HG03565 (cell line): ENCODE measurements at regions not wholly inside any gene's neighbourhood (a gene's known extent, or its start where the extent isn't known, plus 50 kb on each side); places are given as distances from the start of the nearest gene placed in this dataset.

Experiments used
- ATAC-seq: cut with Tn5 transposase; IDR thresholded peaks from one replicate; pipeline ENCODE4 v1.9.1; 2021; ENCODE audit warnings: mild to moderate bottlenecking, moderate library complexity; ENCODE audit not compliant: unreplicated experiment

GRCh38 chr6:114514170-114514569, 171.3 kb upstream of the HS3ST5 start:
- ATAC-seq: no peak

- no peak for ATAC-seq
These were observed 128.6 kb upstream of the HS3ST5 start for GRCh38 chr6:114471450-114471849.

- no peak for ATAC-seq
These were observed 125.1 kb upstream of the HS3ST5 start for GRCh38 chr6:114467931-114468330.

- no peak for ATAC-seq
These were observed 122.7 kb upstream of the HS3ST5 start for GRCh38 chr6:114465511-114465910.

- ATAC-seq: no peak
These were observed 111.0 kb upstream of the HS3ST5 start for GRCh38 chr6:114453737-114454276.

- no peak for ATAC-seq
These were observed 110.1 kb upstream of the HS3ST5 start for GRCh38 chr6:114452785-114453401.

GRCh38 chr6:114450631-114451030, 107.8 kb upstream of the HS3ST5 start:
- no peak for ATAC-seq

- no peak for ATAC-seq
These were observed 106.8 kb upstream of the HS3ST5 start for GRCh38 chr6:114449659-114450058.

GRCh38 chr6:114446342-114446741, 103.5 kb upstream of the HS3ST5 start:
- no peak for ATAC-seq

GRCh38 chr6:114445846-114446245, 103.0 kb upstream of the HS3ST5 start:
- no peak for ATAC-seq

GRCh38 chr6:114439411-114439810, 96.6 kb upstream of the HS3ST5 start:
- ATAC-seq: no peak

- ATAC-seq: no peak
These were observed 94.4 kb upstream of the HS3ST5 start for GRCh38 chr6:114437235-114437634.

GRCh38 chr6:114436691-114437090, 93.9 kb upstream of the HS3ST5 start:
- no peak for ATAC-seq

GRCh38 chr6:114435985-114436384, 93.2 kb upstream of the HS3ST5 start:
- ATAC-seq: no peak

GRCh38 chr6:114432400-114432799, 89.6 kb upstream of the HS3ST5 start:
- ATAC-seq: no peak

GRCh38 chr6:114431641-114432040, 88.8 kb upstream of the HS3ST5 start:
- no peak for ATAC-seq

GRCh38 chr6:114430534-114431124, 87.8 kb upstream of the HS3ST5 start:
- ATAC-seq: no peak

- no peak for ATAC-seq
These were observed 85.5 kb upstream of the HS3ST5 start for GRCh38 chr6:114428341-114428740.

- ATAC-seq: no peak
These were observed 78.4 kb upstream of the HS3ST5 start for GRCh38 chr6:114421199-114421598.

GRCh38 chr6:114419175-114419574, 76.4 kb upstream of the HS3ST5 start:
- ATAC-seq: peak; percentile 100

GRCh38 chr6:114418304-114418972, 75.6 kb upstream of the HS3ST5 start:
- ATAC-seq: no peak

GRCh38 chr6:114407426-114408035, 64.7 kb upstream of the HS3ST5 start:
- no peak for ATAC-seq
